Activated T-cell treated with anti-CD3 and anti-CD28 coated beads, Interleukin-2, amount 50 U/mL, for 1 hour (primary cell): ENCODE measurements at regions not wholly inside any gene's neighbourhood (a gene's known extent, or its start where the extent isn't known, plus 50 kb on each side); places are given as distances from the start of the nearest gene placed in this dataset.

ENCODE experiments used
- DNase-seq: peaks from one replicate; pipeline ENCODE4 v3.0.0-alpha.2; 2020

DNA sequence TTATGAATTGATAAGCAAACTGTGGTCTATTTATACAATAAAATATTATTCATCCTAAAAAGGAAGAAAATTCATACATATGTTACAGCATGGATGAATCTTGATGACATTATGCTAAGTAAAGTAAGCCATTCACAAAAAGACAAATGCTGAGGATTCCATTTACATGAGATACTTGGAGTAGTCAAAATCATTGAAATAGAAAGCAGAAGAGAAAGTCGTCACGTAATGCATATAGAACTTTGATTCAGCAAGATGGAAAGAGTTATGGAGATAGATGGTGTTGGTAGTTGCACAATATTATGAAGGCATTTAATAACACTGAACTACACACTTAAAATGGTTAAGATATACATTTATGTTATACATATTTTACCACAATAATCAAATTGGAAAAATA lies 309.7 kb upstream of the KLF6 start:
- no peak for DNase-seq

DNA sequence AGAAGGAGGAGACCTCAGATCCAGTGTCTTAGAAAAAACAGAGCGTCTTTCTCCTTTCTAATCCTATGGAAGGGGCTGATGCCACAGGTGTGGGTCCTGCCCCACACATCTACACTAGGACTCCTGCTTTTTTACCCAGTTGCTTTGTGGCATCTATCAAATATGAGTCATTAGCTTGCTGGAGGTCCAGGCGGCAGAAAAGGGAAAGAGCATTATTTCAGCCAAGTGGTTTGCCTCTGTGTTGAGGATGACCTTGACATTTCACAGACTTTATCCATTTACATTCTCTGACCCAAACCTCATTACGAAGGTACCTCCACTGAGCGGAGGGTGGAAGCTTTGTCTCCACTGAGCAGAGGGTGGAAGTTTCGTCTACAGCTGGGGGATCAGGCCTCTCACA lies 308.4 kb upstream of the KLF6 start:
- no peak for DNase-seq

DNA sequence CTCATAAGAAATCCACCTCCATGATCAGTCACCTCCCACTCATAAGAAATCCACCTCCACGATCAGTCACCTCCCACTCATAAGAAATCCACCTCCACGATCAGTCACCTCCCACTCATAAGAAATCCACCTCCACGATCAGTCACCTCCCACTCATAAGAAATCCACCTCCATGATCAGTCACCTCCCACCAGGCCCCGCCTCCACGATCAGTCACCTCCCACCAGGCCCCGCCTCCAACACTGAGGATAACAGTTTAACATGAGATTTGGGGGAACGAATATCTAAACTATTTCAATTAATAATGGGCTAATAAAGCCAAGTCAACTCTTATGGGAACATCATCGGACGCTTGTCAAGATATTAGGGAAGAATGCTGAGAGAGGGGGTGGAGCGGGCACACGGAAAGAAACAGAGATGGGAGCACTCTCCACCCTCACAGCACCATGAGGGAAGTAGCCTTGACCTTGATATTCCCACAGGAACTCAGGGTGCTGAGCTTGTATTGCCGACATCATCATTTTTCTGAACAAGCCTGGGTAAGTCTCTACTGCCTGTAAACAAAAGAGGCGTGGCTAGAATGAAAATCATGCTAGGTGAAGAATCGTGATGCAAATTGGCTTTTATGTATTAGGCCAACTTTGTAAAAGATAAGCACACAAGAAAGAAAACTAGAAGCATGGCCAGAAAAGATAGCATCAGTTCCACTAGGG lies 303.5 kb upstream of the KLF6 start:
- no peak for DNase-seq

DNA sequence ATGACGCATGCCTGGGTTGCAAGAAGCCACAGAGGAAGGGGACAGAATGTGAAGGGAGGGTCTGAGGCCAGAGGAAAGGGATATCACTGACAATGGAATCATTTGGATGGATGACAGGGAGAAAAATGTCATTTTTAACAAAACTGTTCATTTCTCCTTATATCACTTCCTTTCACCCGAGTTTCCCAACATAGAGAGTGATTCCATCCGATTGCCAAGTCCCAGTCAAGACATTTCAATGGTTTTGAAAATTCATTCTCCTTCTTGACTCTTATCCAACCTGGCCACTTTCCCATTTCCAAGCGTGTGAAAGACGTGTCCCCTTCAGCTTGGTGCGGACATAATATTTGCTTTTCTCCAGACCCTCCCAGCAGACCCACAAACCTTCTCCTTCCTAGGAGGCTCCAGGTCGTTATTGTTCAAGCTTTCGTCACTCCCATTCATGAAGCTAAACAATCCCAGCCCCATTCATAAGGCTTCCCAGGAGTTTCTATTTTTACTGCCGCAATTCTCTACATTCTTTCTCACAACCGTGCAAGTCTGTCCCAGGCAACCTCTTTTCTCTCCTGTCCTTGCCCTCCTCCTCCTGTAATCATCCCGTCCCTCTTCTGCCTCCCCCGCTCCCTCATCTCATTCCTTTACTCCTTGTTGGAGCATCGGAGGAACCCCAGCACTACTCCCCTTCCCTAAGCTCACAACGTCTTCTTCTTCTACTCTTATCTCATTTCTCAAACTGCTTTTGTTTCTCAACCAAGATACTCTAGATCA lies 301.3 kb upstream of the KLF6 start:
- no peak for DNase-seq

DNA sequence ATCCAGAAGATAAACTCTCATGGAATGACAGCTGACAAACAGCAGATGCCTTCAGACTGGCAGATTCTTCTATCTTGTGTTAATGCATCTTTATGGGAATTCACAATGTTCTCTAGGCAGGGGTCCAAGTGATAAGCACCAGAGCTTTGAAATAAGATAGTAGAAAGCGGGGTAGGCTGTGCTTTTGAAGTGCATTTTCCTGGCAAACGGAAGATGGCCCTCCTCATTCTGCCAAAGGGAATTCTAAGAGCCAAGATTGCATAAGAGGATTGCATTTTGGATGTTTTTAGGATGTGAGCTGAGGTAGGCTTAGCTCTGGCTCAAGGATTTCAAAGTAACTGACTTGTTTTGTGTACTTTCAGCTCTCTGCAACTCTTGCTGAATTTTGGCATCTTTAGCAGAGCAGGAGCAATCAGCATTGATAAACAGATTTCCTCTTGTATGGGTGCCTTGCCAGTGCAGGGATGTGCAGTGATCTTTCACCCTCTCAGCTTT lies 298.5 kb upstream of the KLF6 start:
- no peak for DNase-seq

DNA sequence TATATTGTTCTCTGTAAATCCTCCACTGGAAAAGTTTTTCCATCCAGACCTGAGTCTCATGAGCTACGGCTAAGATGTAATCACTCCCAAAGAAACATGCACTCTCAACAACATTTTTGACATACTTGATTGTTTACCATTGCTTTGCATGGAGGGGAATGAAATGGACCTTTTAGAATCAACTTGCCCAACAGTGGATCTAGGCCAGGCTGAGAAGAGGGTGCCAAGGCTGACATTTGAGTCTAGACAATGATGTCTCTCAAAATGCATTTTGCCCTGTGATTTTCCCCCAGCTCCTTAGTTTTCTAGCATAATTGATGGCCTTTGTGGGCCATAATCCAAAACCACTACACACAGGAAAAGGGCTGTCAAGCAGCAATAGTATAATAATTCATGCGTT lies 297.9 kb upstream of the KLF6 start:
- no peak for DNase-seq

DNA sequence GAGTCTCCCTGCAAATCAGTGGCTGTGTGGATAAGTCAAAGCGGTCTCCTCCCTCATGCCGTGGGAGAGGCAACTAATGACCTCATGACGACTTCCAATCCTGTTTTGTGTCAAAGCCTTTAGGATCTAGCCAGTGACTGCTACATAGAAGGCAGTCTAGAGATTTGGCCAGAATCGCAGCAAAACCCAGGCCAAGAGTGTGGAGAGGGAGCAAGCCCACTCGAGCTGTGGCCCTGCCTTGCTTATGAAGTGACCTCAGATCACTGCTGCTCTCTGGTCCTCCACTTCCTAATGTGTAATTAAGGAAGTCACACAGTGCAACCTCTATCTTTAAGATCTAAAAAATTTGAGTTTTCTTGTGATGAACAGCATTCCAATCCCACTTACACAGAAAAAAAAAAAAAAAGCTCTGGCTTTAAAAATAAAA lies 296.7 kb upstream of the KLF6 start:
- no peak for DNase-seq

DNA sequence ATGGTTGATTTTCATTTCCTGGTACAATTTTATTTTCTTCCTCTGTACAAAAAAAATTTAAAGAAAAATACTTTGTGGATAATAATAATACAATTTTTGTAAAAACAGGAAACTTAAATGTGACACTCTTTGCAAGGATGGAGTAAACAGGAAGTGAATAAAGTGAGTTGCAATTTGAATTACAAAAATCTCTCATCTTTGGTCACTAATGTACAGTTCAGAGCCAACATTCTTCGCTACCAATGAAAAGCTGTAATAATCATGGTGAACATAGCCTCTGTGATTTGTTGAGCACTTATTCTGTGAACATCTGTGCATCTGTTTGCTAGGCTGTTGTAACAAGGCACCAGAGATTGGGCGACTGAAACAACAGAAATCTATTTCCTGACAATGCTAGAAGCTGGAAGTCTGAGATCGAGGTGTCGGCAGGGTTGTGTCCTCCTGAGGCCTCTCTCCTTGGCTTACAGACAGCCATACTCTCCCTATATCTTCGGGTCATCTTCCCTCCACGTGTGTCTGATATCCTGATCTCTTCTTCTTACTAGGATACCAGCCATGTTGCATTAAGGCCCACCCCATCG lies 295.3 kb upstream of the KLF6 start:
- no peak for DNase-seq

DNA sequence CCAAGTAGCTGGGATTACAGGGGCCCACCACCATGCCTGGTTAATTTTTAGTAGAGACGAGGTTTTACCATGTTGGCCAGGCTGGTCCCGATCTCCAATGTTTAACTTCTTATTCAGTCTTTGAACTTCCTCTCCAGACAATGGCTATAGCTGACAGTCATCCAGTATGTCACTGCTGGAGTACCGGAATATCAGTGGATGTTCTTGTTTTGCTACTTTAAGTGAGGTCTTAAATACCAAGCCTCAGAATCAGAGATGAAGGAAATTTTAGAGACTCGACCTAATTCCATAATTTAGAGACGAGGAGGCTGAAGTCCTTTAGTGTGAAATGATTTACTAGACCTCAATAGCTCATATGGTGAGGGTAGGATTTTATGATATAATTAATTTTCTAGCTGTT lies 294.8 kb upstream of the KLF6 start:
- no peak for DNase-seq

DNA sequence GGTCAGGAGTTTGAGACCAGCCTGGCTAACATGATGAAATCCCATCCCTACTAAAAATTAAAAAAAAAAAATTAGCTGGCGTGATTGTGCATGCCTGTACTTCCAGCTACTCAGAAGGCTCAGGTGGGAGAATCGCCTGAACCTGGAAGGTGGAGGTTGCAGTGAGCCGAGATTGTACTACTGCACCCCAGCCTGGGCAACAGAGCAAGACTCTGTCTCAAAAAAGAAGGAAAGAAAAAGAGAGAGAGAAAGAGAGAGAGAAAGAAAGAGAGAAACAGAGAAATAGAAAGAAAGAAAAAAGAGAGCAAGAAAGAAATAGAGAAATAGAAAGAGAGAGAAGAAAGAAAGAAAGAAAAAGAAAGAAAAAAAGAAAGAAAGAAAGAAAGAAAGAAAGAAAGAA lies 292.8 kb upstream of the KLF6 start:
- no peak for DNase-seq

DNA sequence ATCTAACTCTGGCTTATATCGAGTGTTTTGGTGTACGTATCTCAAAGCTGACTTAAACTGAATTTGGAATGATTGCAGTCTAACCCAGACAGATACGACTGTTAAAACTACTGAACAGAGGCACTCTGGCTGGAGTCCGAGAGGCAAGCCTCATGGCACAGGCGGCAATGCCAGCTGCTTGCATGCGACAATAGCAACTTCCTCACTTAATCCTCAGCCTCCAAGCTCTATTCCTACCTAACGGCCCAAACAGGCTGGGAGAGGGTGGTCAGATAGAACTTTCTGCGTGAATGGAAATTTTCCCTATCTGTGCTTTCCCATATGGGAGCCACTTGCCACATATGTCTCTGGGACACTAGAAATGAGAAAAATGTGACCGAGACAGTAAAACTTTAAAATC lies 292.0 kb upstream of the KLF6 start:
- DNase-seq = no peak

DNA sequence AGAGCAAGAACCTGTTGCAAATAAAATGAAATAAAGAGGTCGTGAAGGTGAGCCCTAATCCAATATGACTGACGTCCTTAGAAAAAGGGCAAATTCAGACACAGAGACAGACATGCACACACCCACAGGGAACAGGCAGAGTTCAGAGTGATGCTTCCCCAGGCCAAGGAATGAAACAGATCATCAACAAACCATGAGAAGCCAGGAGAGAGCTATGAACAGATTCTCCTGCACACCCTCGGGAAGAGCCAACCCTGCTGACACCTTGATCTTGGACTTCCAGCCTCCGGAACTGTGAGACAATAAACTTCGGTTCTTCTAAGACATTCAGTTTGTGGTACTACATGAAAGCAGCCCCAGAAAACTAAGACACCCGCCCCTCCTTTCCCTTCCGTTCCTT lies 290.4 kb upstream of the KLF6 start:
- DNase-seq = no peak

DNA sequence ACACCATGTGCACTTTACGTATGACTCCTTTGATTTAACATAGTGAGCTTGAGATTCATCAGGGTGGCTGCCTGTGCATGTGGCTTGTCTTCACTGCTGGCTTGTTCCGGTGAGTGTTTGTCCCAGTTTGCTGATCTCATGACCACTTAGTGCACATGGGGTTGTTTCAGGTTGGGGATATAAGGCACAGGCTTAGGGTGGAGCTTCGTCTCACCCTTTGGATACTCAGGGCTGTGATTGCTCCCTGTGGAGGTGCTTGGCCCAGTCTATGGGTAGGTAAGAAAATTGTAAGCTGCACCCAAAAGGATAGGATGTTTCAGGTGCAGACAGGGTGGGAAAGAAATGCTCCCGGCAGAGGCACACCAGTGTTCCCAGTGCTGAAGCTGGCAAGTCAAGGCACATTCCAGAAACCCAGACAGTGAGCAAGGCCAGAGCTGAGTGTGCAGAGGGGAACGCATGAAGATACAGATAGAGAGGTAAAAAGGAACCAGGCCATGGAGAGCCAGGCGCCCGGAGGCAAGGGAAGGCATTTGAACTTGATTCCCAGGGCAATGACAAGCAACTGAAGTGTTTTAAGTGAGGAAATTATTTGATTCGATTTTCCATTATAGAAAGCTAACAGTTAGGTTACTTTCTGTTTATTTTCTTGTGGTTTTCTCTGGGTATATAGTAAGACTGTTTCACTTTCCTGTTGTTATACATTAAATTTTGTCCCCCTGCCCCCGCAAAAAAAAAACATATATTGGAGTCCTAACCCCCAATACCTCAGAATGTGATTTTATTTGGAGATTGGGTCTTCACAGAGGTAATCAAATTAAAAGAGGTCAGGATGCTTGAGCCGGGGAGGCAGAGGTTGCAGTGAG lies 289.8 kb upstream of the KLF6 start:
- DNase-seq = no peak

DNA sequence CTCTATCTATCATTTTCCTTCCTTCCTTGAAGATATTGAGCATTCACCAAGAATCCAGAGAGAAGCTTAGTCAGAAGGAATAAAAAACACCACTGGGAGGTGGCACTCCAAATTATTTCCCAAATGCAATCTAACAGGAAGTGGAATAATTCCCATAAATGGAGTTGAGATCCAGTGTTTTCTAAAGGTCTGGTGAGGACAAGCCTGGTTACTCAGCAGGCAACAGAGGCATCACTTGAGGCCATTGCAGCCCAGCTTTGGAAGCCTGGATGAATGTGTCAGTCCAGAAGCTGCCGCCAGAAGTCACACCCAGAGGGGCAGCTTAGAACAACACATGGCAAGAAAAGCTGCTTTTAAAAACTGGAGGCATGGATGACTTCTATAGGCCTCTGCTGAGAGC lies 288.9 kb upstream of the KLF6 start:
- no peak for DNase-seq

DNA sequence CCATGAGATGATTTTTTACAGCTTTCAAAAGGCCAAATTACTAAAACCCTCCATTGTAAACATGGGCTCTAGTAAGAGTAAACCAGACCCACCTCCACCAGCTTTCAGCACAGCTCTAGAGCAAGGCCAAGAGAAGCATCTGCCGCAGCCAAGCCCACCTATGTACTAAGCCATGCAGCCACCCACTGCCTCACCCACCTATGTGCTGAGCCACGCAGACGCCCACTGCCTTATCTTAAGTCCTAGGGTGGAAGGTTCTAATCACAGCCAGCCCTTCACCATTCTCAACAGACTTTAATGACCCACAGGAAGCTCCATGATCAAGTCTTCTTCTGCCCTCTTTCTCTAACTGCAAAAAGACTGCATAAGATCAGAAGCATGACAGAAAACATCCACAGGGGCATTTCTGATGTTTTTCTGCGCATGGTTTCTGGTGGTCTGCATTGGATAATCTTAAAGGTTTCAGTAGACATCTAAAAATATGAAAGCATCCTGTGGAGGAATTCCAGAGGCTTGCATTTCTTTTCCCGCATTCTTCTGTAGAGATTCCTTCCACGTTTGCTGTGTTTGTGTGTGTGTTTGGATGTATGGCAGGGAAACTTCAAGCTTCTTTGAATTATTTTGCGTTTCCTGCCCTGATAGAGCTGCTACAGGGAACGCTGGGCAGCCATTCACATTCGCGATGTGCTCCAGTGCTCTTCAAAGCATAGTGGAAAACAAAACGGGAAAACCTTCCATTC lies 286.1 kb upstream of the KLF6 start:
- no peak for DNase-seq

DNA sequence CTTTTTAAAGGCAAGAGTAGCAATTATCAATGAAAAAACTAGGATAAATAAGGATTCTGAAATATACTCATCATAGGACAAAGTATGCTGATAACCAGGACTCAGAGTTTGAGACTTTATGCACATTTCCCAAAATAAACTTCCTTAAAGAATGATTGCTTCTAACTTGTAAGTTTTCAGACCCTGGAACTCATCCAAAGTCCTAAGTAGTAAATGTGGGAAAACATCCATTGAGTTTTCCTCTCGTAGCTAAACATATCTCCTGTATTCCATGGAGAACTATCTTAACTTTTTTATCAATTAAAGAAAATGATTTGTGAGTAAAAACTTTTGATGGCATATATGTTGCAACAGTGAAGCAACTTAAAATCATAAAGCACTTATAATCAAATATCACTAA lies 285.2 kb upstream of the KLF6 start:
- no peak for DNase-seq

DNA sequence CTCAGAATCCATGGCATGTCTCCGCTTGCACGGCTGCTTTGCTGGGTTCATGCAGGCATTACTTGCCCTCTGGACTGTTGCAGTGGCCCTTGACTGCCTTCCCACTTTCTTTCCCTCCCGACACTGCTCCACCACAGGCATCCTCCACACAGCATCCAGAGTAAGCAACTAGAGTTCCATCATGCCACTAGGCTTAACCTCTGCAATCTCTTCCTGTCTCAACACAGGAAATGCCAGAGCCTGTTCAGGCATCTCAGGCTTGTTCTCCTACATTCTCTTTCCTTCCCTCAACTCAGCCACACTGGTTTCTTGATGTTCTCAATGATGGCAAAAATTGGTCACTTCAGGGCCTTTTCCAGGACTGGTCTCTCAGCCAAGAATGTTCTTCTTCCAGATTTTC lies 284.5 kb upstream of the KLF6 start:
- no peak for DNase-seq

DNA sequence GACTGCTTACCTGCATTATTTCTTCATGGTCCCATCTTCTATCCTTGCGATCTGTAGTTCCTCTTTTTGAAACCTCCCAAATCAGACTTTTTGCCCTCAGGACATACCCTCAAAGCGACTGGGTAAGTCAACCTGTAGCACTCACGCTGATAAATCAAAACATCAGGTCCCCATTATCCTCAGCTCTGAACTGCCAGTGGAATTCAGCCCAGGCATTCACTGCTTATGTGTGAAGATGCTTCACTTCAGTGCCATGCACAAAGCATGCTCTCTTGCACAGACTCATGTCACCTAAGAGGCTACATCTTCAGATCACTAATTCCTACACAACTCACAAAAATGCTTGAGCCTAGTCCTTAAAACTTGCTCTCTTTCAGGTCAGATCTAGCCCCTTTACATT lies 283.6 kb upstream of the KLF6 start:
- DNase-seq = no peak

DNA sequence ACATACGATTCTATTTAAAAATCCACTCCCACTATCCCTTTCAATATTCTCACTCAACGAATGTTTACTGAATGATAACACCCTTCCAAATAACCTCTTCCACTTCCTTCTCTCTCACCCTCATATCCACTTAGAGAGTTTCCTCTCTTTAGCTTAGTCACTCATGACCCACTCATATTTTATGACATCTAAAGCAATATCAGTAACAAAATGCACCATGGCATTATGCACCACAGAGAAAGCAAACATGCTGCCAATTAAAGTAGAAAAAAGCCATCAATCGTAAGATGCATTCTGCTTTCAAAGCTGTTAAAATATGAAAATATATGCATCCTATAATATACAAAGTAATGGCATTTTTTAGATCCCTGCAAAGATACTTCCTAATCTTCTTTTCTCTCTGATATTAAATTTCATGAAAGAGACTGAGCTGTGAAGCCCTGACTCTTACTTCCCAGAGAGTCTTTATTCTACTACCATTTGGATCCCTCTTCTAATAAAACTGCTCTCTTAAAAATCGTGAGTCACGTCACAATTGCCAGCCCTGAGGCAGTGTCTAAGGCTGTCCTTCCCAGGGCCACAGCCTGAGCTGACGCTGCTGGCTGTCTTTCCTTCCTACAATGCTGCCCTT lies 283.0 kb upstream of the KLF6 start:
- no peak for DNase-seq

DNA sequence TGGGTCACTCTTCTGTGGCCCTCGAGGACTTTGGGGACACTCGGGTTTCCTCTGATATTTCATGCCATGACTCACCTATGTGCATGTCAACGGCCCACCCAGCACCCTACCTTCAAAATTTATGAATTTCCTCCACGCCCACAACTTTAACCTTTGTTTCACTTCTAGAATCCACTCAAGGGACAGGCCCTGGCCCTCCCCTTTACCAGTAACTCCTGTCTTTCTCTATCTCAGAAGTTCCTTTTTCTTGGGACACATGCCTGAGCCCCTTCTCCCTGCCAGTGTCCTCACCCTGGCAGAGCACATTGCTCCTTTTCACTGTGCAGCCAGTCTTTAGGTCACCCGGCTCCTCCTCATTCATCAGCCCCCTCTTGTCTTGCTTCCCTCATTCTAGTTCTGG lies 282.5 kb upstream of the KLF6 start:
- no peak for DNase-seq

DNA sequence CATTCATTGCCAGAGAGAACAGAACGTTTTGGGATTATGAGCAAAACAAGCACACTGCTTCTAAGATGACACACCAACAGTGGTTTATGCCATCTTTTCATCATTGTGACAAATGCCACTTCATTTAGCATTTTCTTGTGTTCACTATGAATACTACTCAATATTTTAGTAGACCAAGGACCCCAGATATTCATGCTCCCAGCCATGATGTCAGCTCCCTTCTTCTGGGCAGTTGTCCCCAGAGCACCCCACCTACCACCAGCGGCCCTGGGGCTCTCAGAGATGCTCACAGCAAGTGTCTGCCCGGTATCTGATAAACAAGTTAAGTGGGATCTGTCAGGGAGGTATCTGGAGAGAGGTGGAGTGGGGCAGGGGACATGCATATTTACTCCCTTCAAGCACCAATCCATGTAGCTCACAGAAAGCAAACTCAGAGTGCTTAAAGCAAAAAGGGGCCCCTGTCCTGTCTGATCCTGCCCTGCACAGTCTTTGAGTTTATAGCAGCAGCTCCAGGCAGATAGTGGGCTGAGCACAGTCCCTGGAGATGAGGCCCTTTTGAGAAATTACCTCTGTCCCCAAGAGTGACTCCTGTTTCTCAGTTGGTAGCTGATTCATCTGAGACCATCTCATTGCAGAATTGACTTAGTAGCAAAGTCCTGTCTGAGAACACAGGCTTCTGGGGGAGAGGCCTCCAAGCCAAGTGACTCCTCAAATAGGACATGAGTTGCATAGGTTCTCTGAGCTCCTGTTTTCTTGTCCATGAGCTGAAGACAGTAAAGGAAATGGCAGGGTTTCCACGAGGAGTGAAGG lies 281.8 kb upstream of the KLF6 start:
- no peak for DNase-seq
